Ovary (tissue), 7 donors: ENCODE measurements at regions not wholly inside any gene's neighbourhood (a gene's known extent, or its start where the extent isn't known, plus 50 kb on each side); places are given as distances from the start of the nearest gene placed in this dataset.
"Not testable (repeated sequence)": the region's sequence is repeated elsewhere in the genome, so short reads cannot be mapped to it uniquely, and the experiment has no call there.

Experiments
- DNase-seq, 5 donors: peaks; one replicate each; pipeline ENCODE4 v3.0.0-alpha.2; 2019 to 2020
- H3K27ac ChIP-seq, 2 donors: fragments of 200-600 bp; one replicate each; pipeline versions ENCODE4 v1.5.1 to v1.8.0; 2019 to 2022
- H3K27me3 ChIP-seq: fragments of 200-600 bp; one replicate; pipeline ENCODE4 v1.8.0; 2022
- H3K36me3 ChIP-seq: fragments of 200-600 bp; sonication (generic); one replicate; pipeline ENCODE4 v1.5.1; 2019
- H3K4me1 ChIP-seq: one replicate; pipeline ENCODE4 v1.8.1; 2013; ENCODE audit warnings: mild to moderate bottlenecking, moderate library complexity; ENCODE audit not compliant: insufficient read depth
- H3K4me3 ChIP-seq: fragments of 200-600 bp; sonication (generic); one replicate; pipeline ENCODE4 v1.5.1; 2017
- H3K9me3 ChIP-seq, 2 donors: fragments of 200-600 bp in 1 of 2; sonication (generic) in 1 of 2; one replicate each; pipeline versions ENCODE4 v1.5.1 to v1.8.1; 2013 to 2019; ENCODE audit warnings: mild to moderate bottlenecking in 1 of 2, moderate library complexity in 1 of 2
- CTCF ChIP-seq, 3 donors: fragments of 450-650 bp in 2 of 3; fragments of 200-600 bp in 1 of 3; IDR thresholded peaks; one replicate each; pipeline versions ENCODE4 v1.5.1 to v1.8.0; 2016 to 2022; ENCODE audit warnings: antibody characterized with exemption in 3 of 3, mild to moderate bottlenecking in 1 of 3
- EP300 ChIP-seq: sonication (generic); formaldehyde crosslinking; IDR thresholded peaks from one replicate; pipeline ENCODE4 v1.6.1; 2017; ENCODE audit warnings: antibody characterized with exemption
- POLR2A ChIP-seq: fragments of 450-650 bp; IDR thresholded peaks from one replicate; pipeline ENCODE4 v1.6.1; 2017; ENCODE audit warnings: antibody characterized with exemption, mild to moderate bottlenecking, moderate library complexity
- WGBS, 3 donors: extraction: QIAGEN DNeasy Blood & Tissue Kit in 1 of 3; methylation state at CpG; one replicate each; pipeline versions ENCODE4 v1.1.5 to v1.1.7; 2013 to 2017; 5-methylcytosine and 5-hydroxymethylcytosine counted together
- intact Hi-C, 4 donors: fragments of 100-400 bp; cut with DNase I; formaldehyde crosslinking; loops; one replicate each; pipeline versions ENCODE4 v1.11.0 to v1.15.1; 2022 to 2023
- donor health status: DM: no; HTN: no; CAD: no; lungs with moderate emphysema.
- donor health status: DM: no; HTN: no; CAD: no.
- donor health status: Bipolar disorder and iron deficiency.
- donor health status: DM: no; HTN: no; CAD: no.
- donor health status: DM: yes; HTN: yes; CAD: no.

- DNase-seq, result no peak
- H3K9me3 ChIP-seq, result no peaks in the 10 kb centered on the region
- H3K27me3 ChIP-seq, result no peaks in the 10 kb centered on the region
- H3K27ac ChIP-seq, result no peak overlapping the region
- intact Hi-C loops, result no loop called here
- no peaks in the 10 kb centered on the region for H3K4me1 ChIP-seq
- TF ChIP-seq POLR2A (no peak), EP300 (no peak), CTCF (IDR thresholded peaks at IDR 0.05) (no peak)
- 15 to 25% (median 23%) methylated on average over 2 of the region's 2 CpGs for WGBS, 3 donors
- no peaks in the 10 kb centered on the region for H3K36me3 ChIP-seq
- H3K4me3 ChIP-seq, result no peak overlapping the region
Observed at GRCh38 chr4:105067431-105067830, 79.2 kb upstream of the TET2 start.

- DNase-seq, result no peak
Observed at GRCh38 chr4:105067946-105068345, 78.7 kb upstream of the TET2 start.

GRCh38 chr4:105068516-105068915, 78.2 kb upstream of the TET2 start:
- H3K9me3 ChIP-seq, result no peaks in the 10 kb centered on the region
- DNase-seq, result no peak
- H3K4me3 ChIP-seq, result no peak overlapping the region
- H3K27ac ChIP-seq, result no peak overlapping the region
- H3K27me3 ChIP-seq, result no peaks in the 10 kb centered on the region
- H3K36me3 ChIP-seq, result no peaks in the 10 kb centered on the region
- 16 to 26% (median 20%) methylated on average over 3 of the region's 3 CpGs for WGBS, 3 donors
- intact Hi-C loops, result no loop called here
- TF ChIP-seq EP300 (no peak), POLR2A (no peak), CTCF (IDR thresholded peaks at IDR 0.05) (no peak)
- no peaks in the 10 kb centered on the region for H3K4me1 ChIP-seq

More at GRCh38 chr4:105067946-105068345, 78.7 kb upstream of the TET2 start:
- no peak overlapping the region for H3K4me3 ChIP-seq
- H3K9me3 ChIP-seq, result no peaks in the 10 kb centered on the region
- intact Hi-C loops, result no loop called here
- WGBS, 3 donors, result 26 to 34% (median 29%) methylated on average over 4 of the region's 4 CpGs
- H3K27ac ChIP-seq, result no peak overlapping the region
- H3K36me3 ChIP-seq, result no peaks in the 10 kb centered on the region
- TF ChIP-seq EP300, result no peak
- TF ChIP-seq POLR2A, result no peak
- TF ChIP-seq CTCF (IDR thresholded peaks at IDR 0.05), result no peak
- no peaks in the 10 kb centered on the region for H3K27me3 ChIP-seq
- no peaks in the 10 kb centered on the region for H3K4me1 ChIP-seq

GRCh38 chr4:105072095-105072494, 74.6 kb upstream of the TET2 start:
- H3K4me1 ChIP-seq, H3K27me3 ChIP-seq, H3K4me3 ChIP-seq, H3K27ac ChIP-seq, H3K9me3 ChIP-seq, H3K36me3 ChIP-seq, intact Hi-C loops, DNase-seq: not testable (repeated sequence)
- 93 to 97% (median 94%) methylated on average over 2 of the region's 2 CpGs for WGBS, 3 donors

GRCh38 chr4:105074097-105074496, 72.6 kb upstream of the TET2 start:
- Histone ChIP-seq H3K27me3 (no peaks in the 10 kb centered on the region), H3K36me3 (no peaks in the 10 kb centered on the region), H3K27ac (no peak overlapping the region), H3K4me1 (no peaks in the 10 kb centered on the region), H3K9me3 (no peaks in the 10 kb centered on the region), H3K4me3 (no peak overlapping the region)
- no peak for DNase-seq
- intact Hi-C loops, result no loop called here
- TF ChIP-seq POLR2A, result no peak
- no peak for TF ChIP-seq CTCF (IDR thresholded peaks at IDR 0.05)
- no peak for TF ChIP-seq EP300
